A673 (cell line): ENCODE measurements at regions not wholly inside any gene's neighbourhood (a gene's known extent, or its start where the extent isn't known, plus 50 kb on each side); places are given as distances from the start of the nearest gene placed in this dataset.

Experiments used
- BruUV-seq: library from RNA; stranded (reverse); fragments of 400-500 nt; replicated peaks from 2 replicates; lab custom pipeline; 2021; lab: Mats Ljungman, UMichigan
- CTCF ChIA-PET: fragments of 300-600 bp; sonication (Branson Sonifier 250); formaldehyde crosslinking; loops from one replicate; lab custom pipeline; 2022; ENCODE audit warnings: antibody characterized with exemption; lab: Charles Lee
- POLR2A ChIA-PET: fragments of 300-600 bp; sonication (Branson Sonifier 250); formaldehyde crosslinking; loops from one replicate; lab custom pipeline; 2022; ENCODE audit warnings: antibody characterized with exemption; ENCODE audit not compliant: low non-redundant PET; lab: Charles Lee
- DNase-seq: peaks from one replicate; pipeline ENCODE4 v3.0.0-alpha.2; 2015; ENCODE audit warnings: low spot score
- H3K27ac ChIP-seq: fragments of 200-600 bp; sonication (generic); 2 replicates; pipeline ENCODE4 v1.5.1; 2016; ENCODE audit warnings: mixed run types, low read depth, mild to moderate bottlenecking, mixed read lengths, antibody characterized with exemption, low read length; ENCODE audit not compliant: poor library complexity, severe bottlenecking
- H3K27me3 ChIP-seq: fragments of 200-600 bp; sonication (generic); replicated peaks from 2 replicates; pipeline ENCODE4 v1.6.1; 2017; ENCODE audit warnings: mixed run types, low read depth, mild to moderate bottlenecking, mixed read lengths, antibody characterized with exemption, low read length; ENCODE audit not compliant: insufficient read depth, poor library complexity
- H3K36me3 ChIP-seq: fragments of 200-600 bp; sonication (generic); 2 replicates; pipeline ENCODE4 v1.6.1; 2016; ENCODE audit warnings: mixed run types, mild to moderate bottlenecking, mixed read lengths, antibody characterized with exemption, low read length; ENCODE audit not compliant: insufficient read depth, poor library complexity, severe bottlenecking
- H3K4me1 ChIP-seq: fragments of 200-600 bp; sonication (generic); 2 replicates; pipeline ENCODE4 v1.6.1; 2017; ENCODE audit warnings: mixed run types, mild to moderate bottlenecking, mixed read lengths, antibody characterized with exemption, low read length; ENCODE audit not compliant: insufficient read depth, poor library complexity, severe bottlenecking
- H3K4me3 ChIP-seq: fragments of 200-600 bp; sonication (generic); 2 replicates; pipeline ENCODE4 v1.5.1; 2016; ENCODE audit warnings: low read depth, mixed run types, mild to moderate bottlenecking, mixed read lengths, low read length; ENCODE audit not compliant: poor library complexity, severe bottlenecking
- H3K9me3 ChIP-seq: fragments of 200-600 bp; sonication (generic); 2 replicates; pipeline ENCODE4 v1.6.1; 2016; ENCODE audit warnings: mixed run types, low read depth, mild to moderate bottlenecking, mixed read lengths, antibody characterized with exemption, low read length; ENCODE audit not compliant: poor library complexity, severe bottlenecking
- EZH2 ChIP-seq: fragments of 200-600 bp; sonication (generic); IDR thresholded peaks from 2 replicates; pipeline ENCODE4 v1.6.1; 2017; ENCODE audit warnings: borderline replicate concordance, low read depth, mild to moderate bottlenecking, mixed read lengths, antibody characterized with exemption, low read length; ENCODE audit not compliant: poor library complexity, severe bottlenecking
- intact Hi-C: fragments of 100-400 bp; cut with micrococcal nuclease; formaldehyde crosslinking; loops from one replicate; pipeline ENCODE4 v1.10.0; 2022; ENCODE audit not compliant: unreplicated experiment
- TF ChIP-seq, protein P1 (sequence below): fragments of 300-800, 200-600 bp; sonication (generic); conservative IDR thresholded peaks from 2 replicates; pipeline ENCODE4 v1.5.1; 2017; ENCODE audit warnings: low read depth, mild to moderate bottlenecking, antibody characterized with exemption, low read length, moderate library complexity, mixed read lengths

- H3K27ac ChIP-seq, result no peak overlapping the region
- H3K4me3 ChIP-seq, result no peak overlapping the region
- ChIA-PET POLR2A (no interaction called here), CTCF (no interaction called here)
- intact Hi-C loops, result no loop called here
- no peaks in the 10 kb centered on the region for H3K9me3 ChIP-seq
- DNase-seq, result no peak
- H3K27me3 ChIP-seq, result peaks cover 4% of the 10 kb centered on the region
- TF ChIP-seq, protein P1, sequence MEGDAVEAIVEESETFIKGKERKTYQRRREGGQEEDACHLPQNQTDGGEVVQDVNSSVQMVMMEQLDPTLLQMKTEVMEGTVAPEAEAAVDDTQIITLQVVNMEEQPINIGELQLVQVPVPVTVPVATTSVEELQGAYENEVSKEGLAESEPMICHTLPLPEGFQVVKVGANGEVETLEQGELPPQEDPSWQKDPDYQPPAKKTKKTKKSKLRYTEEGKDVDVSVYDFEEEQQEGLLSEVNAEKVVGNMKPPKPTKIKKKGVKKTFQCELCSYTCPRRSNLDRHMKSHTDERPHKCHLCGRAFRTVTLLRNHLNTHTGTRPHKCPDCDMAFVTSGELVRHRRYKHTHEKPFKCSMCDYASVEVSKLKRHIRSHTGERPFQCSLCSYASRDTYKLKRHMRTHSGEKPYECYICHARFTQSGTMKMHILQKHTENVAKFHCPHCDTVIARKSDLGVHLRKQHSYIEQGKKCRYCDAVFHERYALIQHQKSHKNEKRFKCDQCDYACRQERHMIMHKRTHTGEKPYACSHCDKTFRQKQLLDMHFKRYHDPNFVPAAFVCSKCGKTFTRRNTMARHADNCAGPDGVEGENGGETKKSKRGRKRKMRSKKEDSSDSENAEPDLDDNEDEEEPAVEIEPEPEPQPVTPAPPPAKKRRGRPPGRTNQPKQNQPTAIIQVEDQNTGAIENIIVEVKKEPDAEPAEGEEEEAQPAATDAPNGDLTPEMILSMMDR, result no peak
- TF ChIP-seq EZH2, result no peak
- no peaks in the 10 kb centered on the region for H3K4me1 ChIP-seq
- H3K36me3 ChIP-seq, result no peaks in the 10 kb centered on the region
- no TSS peak for BruUV-seq
Measured at GRCh38 chr4:103307453-103308247, 109.5 kb upstream of the CENPE start.

DNA sequence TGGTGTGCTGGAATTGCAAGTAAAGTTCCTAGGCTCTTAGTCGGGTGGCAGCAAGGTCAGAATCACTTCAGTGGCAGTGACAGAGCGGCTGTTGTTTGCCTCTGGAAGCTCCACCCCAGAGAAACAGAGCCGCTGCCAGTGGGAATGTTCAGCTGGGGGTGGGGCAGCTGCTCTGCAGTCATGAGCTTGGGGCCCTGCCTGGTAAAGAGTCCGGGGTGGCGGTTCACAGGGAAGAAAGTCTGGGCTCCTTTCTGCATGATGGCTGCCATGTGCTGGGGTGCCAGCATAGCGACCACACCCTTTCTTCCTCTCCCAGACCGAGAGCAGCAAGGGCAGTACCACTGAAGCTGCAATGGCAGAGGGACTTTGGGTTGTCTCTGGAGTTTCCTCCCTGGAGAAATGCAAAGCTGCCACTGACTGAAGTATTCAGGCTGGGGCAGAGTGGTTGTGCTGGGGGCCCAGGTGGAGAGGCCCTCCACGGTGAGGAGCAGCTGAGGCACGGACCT, 108.8 kb upstream of the CENPE start:
- no TSS peak for BruUV-seq
- Histone ChIP-seq H3K27ac (no peak overlapping the region), H3K9me3 (no peaks in the 10 kb centered on the region), H3K4me3 (no peak overlapping the region), H3K27me3 (peaks cover 4% of the 10 kb centered on the region), H3K36me3 (no peaks in the 10 kb centered on the region), H3K4me1 (no peaks in the 10 kb centered on the region)
- POLR2A ChIA-PET, result no interaction called here
- TF ChIP-seq, protein P1, result no peak
- TF ChIP-seq EZH2, result no peak
- no peak for DNase-seq
- CTCF ChIA-PET, result no interaction called here
- intact Hi-C loops, result no loop called here

GRCh38 chr4:103305355-103305754, 107.2 kb upstream of the CENPE start:
- Histone ChIP-seq H3K4me1 (no peaks in the 10 kb centered on the region), H3K27me3 (peaks cover 18% of the 10 kb centered on the region), H3K9me3 (no peaks in the 10 kb centered on the region), H3K4me3 (no peak overlapping the region), H3K36me3 (no peaks in the 10 kb centered on the region), H3K27ac (no peak overlapping the region)
- ChIA-PET CTCF (no interaction called here), POLR2A (no interaction called here)
- TF ChIP-seq, protein P1, result no peak
- TF ChIP-seq EZH2, result no peak
- DNase-seq, result no peak
- intact Hi-C loops, result no loop called here
- no TSS peak for BruUV-seq
